HPDE6-E6E7 (cell line): ENCODE measurements at regions not wholly inside any gene's neighbourhood (a gene's known extent, or its start where the extent isn't known, plus 50 kb on each side); places are given as distances from the start of the nearest gene placed in this dataset.
"Not testable (repeated sequence)": the region's sequence is repeated elsewhere in the genome, so short reads cannot be mapped to it uniquely, and the experiment has no call there.

ENCODE experiments used
- DNase-seq: peaks from one replicate; pipeline ENCODE4 v3.0.0; 2011; ENCODE audit warnings: missing footprints; ENCODE audit errors: extremely low spot score

DNA sequence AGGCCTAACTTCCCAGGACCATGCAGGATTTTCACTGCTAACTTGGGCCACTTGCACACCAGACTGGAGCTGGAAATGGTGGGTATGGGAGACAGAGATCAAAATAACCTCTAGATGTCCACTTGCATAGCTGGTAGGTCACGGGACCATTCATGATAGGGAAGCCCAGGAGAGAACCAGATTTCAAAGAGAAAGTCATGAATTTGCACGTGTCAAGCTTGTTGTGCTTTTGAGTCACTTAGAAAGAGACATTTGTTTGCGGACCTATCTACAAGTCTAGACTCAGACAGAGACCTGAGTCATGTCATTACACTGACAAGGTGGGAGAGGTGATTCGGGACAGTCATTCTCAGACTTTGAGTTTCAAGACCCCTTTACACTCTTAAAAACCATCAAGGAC lies 704.1 kb downstream of the DTWD2 start:
- not testable (repeated sequence) for DNase-seq

DNA sequence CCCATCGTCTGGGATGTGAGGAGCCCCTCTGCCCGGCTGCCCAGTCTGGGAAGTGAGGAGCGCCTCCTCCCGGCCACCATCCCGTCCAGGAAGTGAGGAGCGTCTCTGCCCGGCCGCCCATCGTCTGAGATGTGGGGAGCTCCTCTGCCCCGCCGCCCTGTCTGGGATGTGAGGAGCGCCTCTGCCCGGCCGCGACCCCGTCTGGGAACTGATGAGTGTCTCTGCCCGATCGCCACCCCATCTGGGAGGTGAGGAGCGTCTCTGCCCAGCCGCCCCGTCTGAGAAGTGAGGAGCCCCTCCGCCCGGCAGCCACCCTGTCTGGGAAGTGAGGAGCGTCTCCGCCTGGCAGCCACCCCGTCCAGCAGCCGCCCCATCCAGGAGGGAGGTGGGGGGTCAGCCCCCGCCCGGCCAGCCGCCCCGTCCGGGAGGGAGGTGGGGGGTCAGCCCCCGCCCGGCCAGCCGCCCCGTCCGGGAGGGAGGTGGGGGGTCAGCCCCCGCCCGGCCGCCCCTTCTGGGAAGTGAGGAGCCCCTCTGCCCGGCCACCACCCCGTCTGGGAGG lies 705.8 kb downstream of the DTWD2 start:
- not testable (repeated sequence) for DNase-seq

DNA sequence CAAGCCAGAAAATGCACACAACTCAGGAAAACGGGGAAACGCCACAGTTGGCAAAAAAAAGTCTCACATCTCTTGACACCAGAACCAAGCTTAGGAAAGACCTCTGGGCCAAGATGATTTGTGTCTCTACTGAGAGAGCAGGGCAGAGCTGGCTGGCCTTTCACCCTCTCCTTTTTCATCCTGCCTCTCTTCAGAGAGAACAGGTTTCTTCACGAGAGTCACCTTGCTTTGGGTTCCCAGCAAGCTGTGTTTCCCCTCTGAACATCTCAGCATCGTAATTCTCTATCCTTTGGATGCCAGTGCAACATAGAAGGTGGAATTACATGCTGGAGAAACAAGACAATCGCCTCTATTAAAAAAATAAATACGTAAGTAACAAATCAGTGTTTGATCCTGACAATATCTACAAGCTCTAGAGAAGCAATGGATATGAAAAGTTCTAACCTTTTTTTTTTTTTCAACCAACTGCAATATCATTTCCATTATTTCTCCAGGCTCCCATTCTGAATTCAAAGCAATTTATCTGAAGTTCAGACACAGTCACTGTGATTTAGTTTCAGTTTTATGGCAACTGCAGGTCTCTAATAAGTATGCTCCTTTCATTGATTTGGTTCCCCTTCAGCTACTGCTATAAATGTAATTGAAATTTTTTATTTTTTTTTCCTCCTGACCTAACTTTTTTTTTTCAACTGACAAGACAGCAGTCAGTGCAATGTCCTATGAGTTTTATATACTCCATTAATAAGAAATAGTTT lies 708.6 kb downstream of the DTWD2 start:
- no peak for DNase-seq

DNA sequence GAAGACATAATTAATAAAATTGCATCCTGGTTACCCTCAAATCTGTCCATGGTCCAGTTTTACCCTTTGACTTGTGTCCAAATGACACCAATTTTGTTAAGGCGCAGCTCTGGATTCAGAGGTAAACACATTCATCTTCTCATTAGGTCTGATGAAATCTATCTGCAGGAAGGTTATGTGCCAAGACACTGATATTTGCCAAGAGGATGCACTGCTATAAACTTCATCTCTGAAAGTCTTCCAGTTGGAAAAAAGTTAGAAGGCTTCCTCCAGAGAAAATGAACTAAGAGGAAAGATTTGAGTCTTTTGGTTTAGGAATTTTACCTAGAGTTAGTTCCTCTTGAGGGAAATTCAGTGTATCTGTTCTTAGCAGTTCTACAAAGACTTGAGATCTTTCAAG lies 717.8 kb downstream of the DTWD2 start:
- DNase-seq: no peak

DNA sequence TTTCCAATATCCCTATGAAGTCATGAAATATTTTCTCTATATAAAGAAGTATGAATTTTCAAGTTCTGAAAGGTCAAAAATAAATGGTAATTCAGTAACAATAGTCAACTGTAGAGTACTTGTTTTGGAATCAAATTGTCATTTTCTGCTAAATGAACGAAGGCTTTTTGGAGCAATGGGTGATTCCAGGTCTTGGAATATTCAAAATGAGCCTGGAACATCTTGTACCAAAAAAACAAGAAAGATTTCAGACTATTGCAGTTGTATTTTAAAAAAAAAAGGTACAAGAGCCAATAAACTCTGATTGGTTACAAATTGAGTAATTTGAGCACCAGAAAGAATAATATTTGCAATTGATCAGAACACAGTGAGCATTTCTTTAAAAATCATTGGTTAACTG lies 730.1 kb downstream of the DTWD2 start:
- DNase-seq: no peak

DNA sequence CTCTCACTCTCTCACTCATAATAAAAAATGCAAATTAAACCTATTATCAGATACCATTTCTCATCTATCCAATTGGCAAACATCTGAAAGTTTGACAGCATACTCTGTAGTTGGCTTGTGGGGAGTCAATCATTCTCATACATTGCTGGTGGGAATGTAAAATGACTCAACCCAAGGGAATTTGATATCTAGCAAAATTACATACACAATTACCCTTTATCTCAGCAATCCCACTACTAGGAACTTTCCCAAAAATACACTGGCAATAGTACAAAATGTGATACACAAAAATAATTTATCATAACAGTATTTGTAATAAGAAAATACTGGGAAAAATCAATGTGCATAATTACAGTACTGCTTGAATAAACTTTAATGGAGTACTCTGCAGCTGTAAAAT lies 731.3 kb downstream of the DTWD2 start:
- no peak for DNase-seq

DNA sequence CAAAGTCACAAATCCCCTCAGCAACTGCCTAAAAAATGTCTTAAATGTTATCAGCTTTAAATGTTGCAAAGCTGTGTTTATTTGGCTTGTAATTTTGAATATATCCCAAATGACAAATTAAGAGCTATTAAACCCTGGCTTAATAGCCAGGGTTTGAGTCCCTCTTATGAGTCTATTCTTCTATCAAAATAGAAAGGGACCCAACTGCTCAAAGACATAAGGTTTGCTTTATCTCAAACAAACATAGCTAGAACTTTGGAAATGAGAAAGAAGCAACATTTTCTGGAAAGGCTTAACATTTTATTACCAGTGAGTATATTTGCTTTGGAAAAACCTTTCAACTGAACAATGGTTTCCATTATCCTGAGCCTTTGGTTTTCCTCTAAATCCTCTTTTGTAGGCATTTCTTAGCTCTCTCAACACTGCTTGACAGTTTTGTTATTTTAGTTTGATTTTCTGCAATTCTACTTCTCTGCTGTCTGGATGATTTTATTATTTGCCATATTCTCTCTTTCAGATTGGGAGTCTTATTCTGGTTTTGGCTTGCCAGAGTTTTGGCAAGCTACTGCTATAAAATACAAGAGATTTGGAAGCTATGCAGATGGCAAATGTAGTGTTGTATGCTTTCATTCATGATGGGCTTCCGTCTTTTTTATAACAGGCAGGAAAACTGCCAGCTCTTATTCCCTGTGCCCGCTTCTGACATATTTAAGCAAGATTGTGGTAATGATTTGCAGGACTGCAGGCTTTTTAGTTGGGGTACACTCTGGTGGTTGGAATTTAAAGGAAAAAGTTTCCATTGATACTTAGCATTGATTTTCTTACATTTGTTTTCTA lies 734.9 kb downstream of the DTWD2 start:
- DNase-seq: no peak

DNA sequence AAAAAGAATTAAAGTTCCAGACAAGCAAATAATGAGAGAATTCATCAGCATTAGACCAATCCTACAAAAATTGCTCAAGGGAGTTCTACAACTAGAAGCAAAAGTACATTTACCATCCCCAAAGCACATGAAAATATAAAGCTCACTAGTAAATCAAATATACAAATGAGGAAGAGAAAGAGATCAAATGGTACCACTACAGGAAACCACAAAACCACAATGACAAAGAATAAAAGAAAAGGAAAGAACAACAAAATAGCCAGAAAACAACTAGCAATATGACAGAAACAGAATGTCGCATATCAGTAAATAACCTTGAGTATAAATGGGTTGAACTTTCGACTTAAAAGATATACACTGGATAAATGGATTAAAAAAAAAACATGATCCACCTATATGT lies 739.0 kb downstream of the DTWD2 start:
- no peak for DNase-seq

DNA sequence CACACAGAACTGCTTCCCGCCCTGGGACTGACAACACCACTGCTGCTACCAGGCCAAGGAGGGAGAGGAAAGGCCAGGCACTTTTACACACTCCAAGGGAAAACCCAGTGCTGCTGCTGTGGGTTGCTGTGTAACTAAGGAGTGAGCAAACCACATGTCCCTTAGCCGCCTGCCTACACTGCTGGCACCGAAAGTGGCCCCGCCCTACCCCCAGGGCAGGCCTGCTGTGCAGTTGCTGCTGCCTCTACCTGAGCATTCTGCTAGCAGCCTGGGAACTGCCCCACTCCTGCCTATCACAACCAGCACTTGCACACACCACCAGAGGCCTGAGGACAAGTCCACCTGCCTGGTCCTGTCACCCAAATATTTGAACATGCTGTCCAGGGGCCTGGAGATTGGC lies 740.9 kb downstream of the DTWD2 start:
- no peak for DNase-seq

DNA sequence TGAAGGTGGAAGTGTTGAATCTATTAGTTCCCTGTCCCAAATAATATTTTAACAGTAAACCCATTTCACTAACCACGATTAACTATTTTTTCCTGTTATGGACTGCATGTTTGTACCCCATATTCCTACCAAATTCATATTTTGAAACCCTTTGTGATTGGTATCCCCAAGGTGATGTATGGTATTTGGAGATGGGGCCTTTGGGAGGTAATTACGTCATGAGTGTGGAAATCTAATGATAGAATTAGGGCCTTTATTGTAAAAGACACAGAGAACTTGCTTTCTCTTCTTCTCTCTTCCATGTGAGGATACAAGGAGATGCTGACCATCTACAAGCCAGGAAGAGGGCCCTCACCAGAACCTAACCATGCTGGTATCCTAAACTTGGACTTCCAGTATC lies 744.7 kb downstream of the DTWD2 start:
- no peak for DNase-seq

DNA sequence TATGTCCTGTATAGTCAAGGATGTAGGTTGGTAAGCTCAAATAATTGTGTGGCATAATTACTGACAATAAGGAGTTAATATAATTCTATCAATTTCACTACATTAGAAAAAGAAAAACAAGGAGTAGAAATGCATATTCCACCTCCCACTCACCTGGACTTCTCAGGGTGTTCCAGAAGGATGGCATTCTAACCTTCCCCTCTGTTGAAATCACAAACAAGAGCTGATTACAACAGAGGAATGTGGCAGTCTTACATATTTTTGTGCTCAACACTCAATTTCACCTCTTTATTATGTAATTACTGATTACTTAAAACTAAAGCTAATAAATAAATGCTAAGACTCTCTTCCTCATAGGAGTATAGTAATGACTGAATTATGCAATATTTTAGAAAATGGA lies 745.3 kb downstream of the DTWD2 start:
- no peak for DNase-seq

DNA sequence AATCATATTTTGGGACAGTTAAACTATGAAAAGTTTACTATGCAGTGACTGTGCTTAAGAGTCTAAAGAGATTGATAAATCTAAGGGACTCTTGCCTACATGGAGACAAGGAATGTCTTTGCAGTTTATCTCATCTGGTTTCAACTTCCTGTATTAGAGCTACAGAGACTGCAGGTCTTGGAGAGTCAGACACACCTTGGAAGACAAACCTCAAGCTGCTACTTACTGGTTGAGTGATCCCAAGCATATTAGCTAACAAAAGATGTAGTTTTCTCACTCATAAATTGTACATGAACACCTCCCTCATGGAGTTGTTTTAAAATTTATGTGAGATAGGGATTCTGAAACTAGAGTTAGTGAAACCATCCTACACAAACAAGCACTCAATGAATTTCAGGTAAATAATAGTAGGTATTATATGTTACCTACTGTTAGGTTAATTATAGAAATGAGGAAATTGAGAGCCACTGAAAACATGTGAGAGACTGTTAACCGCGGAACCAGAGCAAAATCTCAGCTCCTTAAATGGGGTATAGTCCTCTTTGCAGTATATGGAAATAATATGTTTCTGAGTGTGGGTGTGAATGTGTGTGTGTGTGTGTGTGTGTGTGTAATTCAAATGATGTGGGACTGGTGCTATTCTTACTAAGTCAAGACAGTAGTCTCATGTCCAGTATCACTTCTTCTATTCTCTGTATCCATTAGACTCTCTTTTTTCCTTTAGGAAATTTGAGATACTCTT lies 752.1 kb downstream of the DTWD2 start:
- no peak for DNase-seq

DNA sequence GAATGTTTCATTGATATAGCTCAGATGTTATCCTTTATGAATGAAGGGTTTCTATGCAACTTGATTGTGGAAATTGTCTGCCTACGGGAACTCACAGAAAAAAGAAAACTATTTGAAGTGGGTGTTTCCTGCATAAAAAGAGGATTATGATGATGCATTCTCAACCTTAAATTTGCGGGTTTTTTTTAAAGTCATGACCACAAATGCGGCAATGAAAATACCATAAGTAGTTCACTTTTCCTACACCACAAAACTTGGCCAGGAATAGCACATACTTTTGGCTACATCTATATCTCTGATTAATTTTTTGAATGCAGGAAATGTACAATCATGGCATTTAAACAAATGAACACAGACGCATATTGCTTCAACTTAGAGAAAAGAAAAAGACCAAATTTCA lies 754.7 kb downstream of the DTWD2 start:
- no peak for DNase-seq

DNA sequence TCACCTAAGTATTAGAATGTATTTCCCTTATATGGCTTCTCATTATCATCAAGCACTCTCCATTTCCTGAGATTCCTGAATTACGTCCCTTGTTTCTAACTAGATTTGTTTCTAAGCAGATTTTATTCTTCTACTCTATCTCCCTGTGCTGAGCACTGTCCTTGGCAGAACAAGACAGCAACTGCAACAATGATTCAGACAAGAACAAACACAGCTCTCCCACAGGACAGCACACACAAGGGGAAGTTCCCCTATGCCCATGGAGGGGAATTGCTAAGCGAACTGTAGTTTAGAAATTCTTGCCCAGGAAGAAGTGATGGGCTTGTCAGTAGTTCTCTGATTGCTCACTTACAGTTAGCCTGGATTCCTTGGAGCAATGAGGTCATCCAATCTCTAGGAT lies 759.9 kb downstream of the DTWD2 start:
- DNase-seq: no peak

DNA sequence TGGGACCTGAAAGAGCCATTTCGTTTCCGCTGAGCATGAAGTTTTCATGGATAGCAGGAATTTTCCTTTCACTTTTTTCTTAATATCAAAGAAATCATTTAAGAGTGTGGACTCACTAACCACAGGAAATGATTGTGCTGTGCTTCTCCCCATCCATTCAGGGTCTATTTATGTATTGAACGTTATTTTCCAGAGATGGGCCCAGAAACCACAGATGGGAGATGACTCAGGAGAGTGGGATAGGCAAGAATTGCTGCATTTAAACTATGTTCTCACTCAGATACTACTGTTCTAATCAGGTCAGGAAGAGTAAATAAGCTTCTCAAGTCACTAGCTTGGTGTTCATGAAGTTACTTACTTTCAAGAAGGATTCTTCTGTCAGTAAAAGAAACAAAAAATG lies 763.8 kb downstream of the DTWD2 start:
- DNase-seq: no peak

DNA sequence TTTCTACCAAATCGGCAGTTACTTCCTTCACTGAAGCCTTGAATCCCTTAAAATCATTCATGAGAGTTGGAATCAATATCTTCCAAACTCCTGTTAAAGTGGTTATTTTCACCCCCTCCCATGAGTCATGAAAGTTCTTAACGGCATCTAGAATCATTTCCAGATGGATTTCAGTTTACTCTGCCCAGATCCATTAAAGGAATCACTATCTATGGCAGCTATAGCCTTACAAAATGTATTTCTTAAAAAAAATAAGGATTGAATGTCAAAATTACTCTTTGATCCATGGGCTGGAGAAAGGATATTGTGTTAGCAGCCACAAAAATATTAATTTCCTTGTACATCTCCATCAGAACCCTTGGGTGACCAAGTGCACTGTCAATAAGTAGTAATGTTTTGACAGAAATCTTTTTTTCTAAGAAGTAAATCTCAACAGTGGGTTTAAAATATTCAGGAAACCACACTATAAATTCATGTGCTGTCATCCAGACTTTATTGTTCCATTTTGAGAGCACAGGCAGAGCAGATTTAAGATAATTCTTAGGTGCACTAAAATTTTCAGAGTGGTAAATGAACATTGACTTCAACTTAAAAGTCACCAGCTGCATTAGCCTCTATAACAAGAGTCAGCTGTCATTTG lies 767.7 kb downstream of the DTWD2 start:
- DNase-seq: no peak

DNA sequence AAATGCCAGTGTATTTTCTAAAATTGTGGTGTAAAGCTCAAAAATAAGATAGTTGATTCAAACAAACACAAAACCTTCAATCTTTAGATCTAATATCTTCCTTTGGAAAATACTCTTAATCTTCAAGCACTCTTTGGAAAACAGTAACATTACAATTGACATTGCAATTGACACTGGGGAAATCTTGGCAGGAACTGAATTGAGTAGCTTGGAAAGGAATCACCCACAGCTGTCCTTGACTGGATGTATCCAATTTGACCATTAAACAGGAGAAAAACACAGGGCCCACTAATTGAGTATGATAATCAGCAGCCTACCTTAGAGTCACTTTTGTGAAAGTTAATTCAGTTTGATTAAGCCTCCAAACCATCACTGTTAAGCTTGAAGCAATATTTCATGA lies 776.7 kb downstream of the DTWD2 start:
- no peak for DNase-seq

DNA sequence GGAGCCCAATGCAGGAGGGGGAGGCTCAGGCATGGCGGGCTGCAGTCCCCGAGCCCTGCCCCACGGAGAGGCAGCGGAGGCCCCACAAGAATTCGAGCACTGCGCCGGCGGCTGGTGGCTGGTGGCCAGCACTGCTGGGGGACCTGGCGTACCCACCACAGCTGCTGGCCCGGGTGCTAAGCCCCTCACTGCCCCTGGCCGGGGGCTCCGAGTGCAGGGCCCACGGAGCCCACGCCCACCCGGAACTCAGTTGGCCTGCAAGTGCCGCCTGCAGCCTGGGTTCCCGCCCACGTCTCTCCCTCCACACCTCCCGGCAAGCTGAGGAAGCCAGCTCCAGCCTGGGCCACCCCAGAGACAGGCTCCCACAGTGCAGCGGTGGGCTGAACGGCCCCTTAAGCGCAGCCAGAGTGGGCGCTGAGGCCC lies 780.3 kb downstream of the DTWD2 start:
- DNase-seq: no peak

DNA sequence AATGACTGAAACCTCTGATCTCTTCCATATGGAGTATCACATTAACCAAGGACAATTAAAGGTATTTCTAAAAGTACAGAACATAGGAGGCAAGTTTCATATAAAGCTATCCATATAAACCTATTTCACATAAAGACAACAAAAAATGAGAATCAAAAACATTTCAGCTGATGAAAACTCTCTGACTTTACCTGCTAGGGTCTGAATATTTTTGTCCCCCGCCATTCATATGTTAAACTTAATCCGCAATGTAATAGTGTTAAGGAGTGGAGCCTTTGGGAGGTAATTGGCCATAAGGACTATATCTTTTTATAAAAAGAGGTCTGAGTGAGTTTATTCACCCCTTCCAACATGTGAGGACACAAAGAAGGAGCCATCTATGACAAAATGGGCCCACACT lies 788.5 kb downstream of the DTWD2 start:
- DNase-seq: no peak

DNA sequence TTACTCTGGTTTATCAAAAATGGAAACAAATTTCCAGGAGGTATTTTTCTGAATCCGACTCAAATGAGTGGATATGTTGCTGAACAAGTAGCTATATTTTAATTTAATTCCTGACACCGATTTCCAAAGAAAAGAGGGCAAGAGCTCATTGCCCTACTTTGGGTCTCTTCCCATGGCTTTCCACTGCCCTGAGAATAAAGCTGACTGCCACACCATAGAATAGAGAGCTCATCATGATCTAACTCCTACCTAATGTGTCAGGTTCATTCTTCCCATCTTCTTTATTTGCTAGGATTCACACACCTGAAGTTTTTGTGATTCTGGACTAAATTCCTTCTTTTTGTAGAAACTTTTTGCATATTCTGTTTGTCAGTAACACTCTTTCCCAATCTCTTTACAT lies 792.1 kb downstream of the DTWD2 start:
- no peak for DNase-seq

DNA sequence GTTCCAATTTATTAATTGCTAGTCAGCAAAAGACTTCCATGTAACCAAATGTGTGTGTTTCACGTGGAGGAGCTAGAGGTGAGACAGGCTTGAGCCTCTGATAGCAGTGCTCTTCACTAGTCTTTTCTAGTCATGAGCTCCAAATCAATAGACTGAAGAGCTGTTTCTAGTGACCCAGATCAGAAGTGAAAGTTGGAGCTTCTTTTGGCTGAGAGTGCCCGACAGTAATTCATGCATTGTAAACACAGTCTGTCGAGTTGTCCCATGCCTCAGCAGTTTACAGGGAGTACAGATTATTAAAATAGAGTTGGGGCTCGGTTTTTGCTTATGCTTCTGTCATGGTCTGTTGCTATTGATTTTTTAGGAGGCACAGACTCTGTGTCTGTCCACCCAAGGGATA lies 793.1 kb downstream of the DTWD2 start:
- no peak for DNase-seq
